Endothelial cell of umbilical vein (primary cell): ENCODE measurements at regions not wholly inside any gene's neighbourhood (a gene's known extent, or its start where the extent isn't known, plus 50 kb on each side); places are given as distances from the start of the nearest gene placed in this dataset.

Experiments
- BruUV-seq: library from RNA; stranded (reverse); fragments of 400-500 nt; replicated peaks from 2 replicates; lab custom pipeline; 2021; lab: Mats Ljungman, UMichigan
- CTCF ChIA-PET: fragments of 300-600, 350-600 bp; sonication (Branson Sonifier 250); formaldehyde crosslinking; loops from one replicate; lab custom pipeline; 2021; ENCODE audit warnings: antibody characterized with exemption, inconsistent platforms; lab: Charles Lee
- POLR2A ChIA-PET: fragments of 300-600, 350-600 bp; sonication (Branson Sonifier 250); formaldehyde crosslinking; loops from one replicate; lab custom pipeline; 2021; ENCODE audit warnings: antibody characterized with exemption, inconsistent platforms; lab: Charles Lee
- DNase-seq: peaks from one replicate; pipeline ENCODE4 v3.0.0-alpha.2; 2011; ENCODE audit warnings: low read depth, low spot score
- FAIRE-seq: peaks from 2 replicates; lab custom pipeline; 2011; peaks lifted over from hg19 to GRCh38; lab: Jason Lieb, UNC
- H2AFZ ChIP-seq: 2 replicates; pipeline ENCODE4 v1.6.0; 2012; ENCODE audit warnings: low read depth, low read length, control low read depth, inconsistent platforms
- H3K27ac ChIP-seq: 2 replicates; pipeline ENCODE4 v1.5.1; 2011; ENCODE audit warnings: low read depth, mild to moderate bottlenecking, control low read depth, low read length, moderate library complexity; ENCODE audit not compliant: insufficient read depth
- H3K27me3 ChIP-seq, 2 experiments: 2 replicates each; pipeline versions ENCODE4 v1.6.0 to v1.6.1; 2011; ENCODE audit warnings: low read length in 2 of 2, mixed read lengths in 1 of 2; ENCODE audit not compliant: control insufficient read depth in 2 of 2, insufficient read depth in 2 of 2
- H3K36me3 ChIP-seq, 2 experiments: 2 replicates in 1 of 2; 3 replicates in 1 of 2; pipeline ENCODE4 v1.5.1; 2011; ENCODE audit warnings: low read length in 2 of 2, mild to moderate bottlenecking in 1 of 2, moderate library complexity in 1 of 2; ENCODE audit not compliant: control insufficient read depth in 2 of 2, insufficient read depth in 2 of 2; ENCODE audit errors: extremely low read depth in 1 of 2
- H3K4me1 ChIP-seq: 3 replicates; pipeline ENCODE4 v1.5.1; 2011; ENCODE audit warnings: mild to moderate bottlenecking, low read length; ENCODE audit not compliant: control insufficient read depth, insufficient read depth; ENCODE audit errors: extremely low read depth
- H3K4me2 ChIP-seq: 2 replicates; pipeline ENCODE4 v1.6.1; 2011; ENCODE audit warnings: low read length, control low read depth, mixed read lengths; ENCODE audit not compliant: insufficient read depth
- H3K4me3 ChIP-seq, 3 experiments: fragments of 200-600 bp in 1 of 3; sonication (generic), shearing (Covaris generic) in 1 of 3; replicated peaks in 1 of 3; 2 replicates each; pipeline ENCODE4 v1.5.1; 2011 to 2016; ENCODE audit warnings: control low read depth in 3 of 3, low read length in 3 of 3, mild to moderate bottlenecking in 2 of 3, inconsistent platforms in 1 of 3, low read depth in 1 of 3, moderate library complexity in 1 of 3; ENCODE audit not compliant: insufficient read depth in 1 of 3
- H3K79me2 ChIP-seq: 2 replicates; pipeline ENCODE4 v1.6.0; 2012; ENCODE audit warnings: low read length, inconsistent platforms; ENCODE audit not compliant: control insufficient read depth, insufficient read depth
- H3K9ac ChIP-seq: replicated peaks from 2 replicates; pipeline ENCODE3; 2011; ENCODE audit warnings: low read length, control low read depth; ENCODE audit not compliant: insufficient read depth; ENCODE audit errors: extremely low read depth
- H3K9me1 ChIP-seq: replicated peaks from 3 replicates; pipeline ENCODE4 v1.6.0; 2011; ENCODE audit warnings: mild to moderate bottlenecking, low read length; ENCODE audit not compliant: control insufficient read depth, insufficient read depth; ENCODE audit errors: extremely low read depth
- H3K9me3 ChIP-seq: replicated peaks from 2 replicates; pipeline ENCODE4 v1.5.1; 2012; ENCODE audit warnings: low read length, inconsistent platforms; ENCODE audit not compliant: control insufficient read depth, insufficient read depth
- H4K20me1 ChIP-seq: replicated peaks from 2 replicates; pipeline ENCODE3; 2011; ENCODE audit warnings: mild to moderate bottlenecking, low read length; ENCODE audit not compliant: control insufficient read depth, insufficient read depth; ENCODE audit errors: extremely low read depth
- EZH2 ChIP-seq: IDR thresholded peaks from 2 replicates; pipeline ENCODE4 v1.6.1; 2012; ENCODE audit warnings: borderline replicate concordance, low read depth, mild to moderate bottlenecking, moderate library complexity, low read length, inconsistent platforms; ENCODE audit not compliant: severe bottlenecking
- FOS ChIP-seq: IDR thresholded peaks from 2 replicates; pipeline ENCODE4 v1.6.1; 2011; ENCODE audit warnings: mild to moderate bottlenecking, low read length, moderate library complexity, borderline replicate concordance; ENCODE audit not compliant: insufficient read depth
- GATA2 ChIP-seq: IDR thresholded peaks from 2 replicates; pipeline ENCODE4 v1.7.0; 2011; ENCODE audit warnings: low read depth, mild to moderate bottlenecking, moderate library complexity, mixed read lengths, low read length; ENCODE audit not compliant: insufficient read length, insufficient read depth
- JUN ChIP-seq: IDR thresholded peaks from 2 replicates; pipeline ENCODE4 v1.6.1; 2011; ENCODE audit warnings: borderline replicate concordance, low read depth; ENCODE audit not compliant: insufficient read length, insufficient read depth
- MYC ChIP-seq: IDR thresholded peaks from one replicate; pipeline ENCODE4 v1.6.1; 2011; ENCODE audit warnings: mild to moderate bottlenecking, low read depth, low read length
- POLR2A ChIP-seq: IDR thresholded peaks from 2 replicates; pipeline ENCODE4 v1.6.1; 2012; ENCODE audit warnings: low read depth, mild to moderate bottlenecking, control low read depth, low read length
- POLR2AphosphoS5 ChIP-seq: IDR thresholded peaks from 2 replicates; pipeline ENCODE4 v1.6.1; 2012; ENCODE audit warnings: low read depth, mild to moderate bottlenecking, control low read depth, low read length, moderate library complexity; ENCODE audit not compliant: insufficient read depth
- dilution Hi-C: fragments of 300-500 bp; cut with MboI; formaldehyde crosslinking; loops from one replicate; pipeline ENCODE4 v1.15.0; 2019; ENCODE audit warnings: low sequenced_read_pairs; ENCODE audit not compliant: extremely low pct_ligation_motif_present
- intact Hi-C: fragments of 100-400 bp; cut with micrococcal nuclease; formaldehyde crosslinking; loops from one replicate; pipeline ENCODE4 v1.10.0; 2022
- TF ChIP-seq, protein P1 (sequence below): IDR thresholded peaks from 2 replicates; pipeline ENCODE4 v1.6.1; 2011; ENCODE audit not compliant: insufficient read depth, insufficient read length
- TF ChIP-seq, protein P2 (sequence below), 2 donors: IDR thresholded peaks; 1 replicate in 1 of 2; 2 replicates in 1 of 2; pipeline ENCODE4 v1.5.1; 2011; ENCODE audit warnings: low read length in 2 of 2, mild to moderate bottlenecking in 2 of 2, moderate library complexity in 2 of 2, control low read depth in 1 of 2, inconsistent platforms in 1 of 2, low read depth in 1 of 2; ENCODE audit not compliant: insufficient read depth in 1 of 2; ENCODE audit errors: extremely low read depth in 1 of 2

GRCh38 chr15:93214106-93214505, 125.1 kb upstream of the RGMA start:
- no peaks in the 10 kb centered on the region for H3K4me1 ChIP-seq
- no peak for FAIRE-seq
- POLR2A ChIA-PET, result no interaction called here
- TF ChIP-seq JUN (no peak), POLR2A (no peak), GATA2 (no peak), EZH2 (no peak), MYC (no peak), FOS (no peak), POLR2AphosphoS5 (no peak)
- TF ChIP-seq, protein P1, sequence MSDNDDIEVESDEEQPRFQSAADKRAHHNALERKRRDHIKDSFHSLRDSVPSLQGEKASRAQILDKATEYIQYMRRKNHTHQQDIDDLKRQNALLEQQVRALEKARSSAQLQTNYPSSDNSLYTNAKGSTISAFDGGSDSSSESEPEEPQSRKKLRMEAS, result no peak
- TF ChIP-seq, protein P2, sequence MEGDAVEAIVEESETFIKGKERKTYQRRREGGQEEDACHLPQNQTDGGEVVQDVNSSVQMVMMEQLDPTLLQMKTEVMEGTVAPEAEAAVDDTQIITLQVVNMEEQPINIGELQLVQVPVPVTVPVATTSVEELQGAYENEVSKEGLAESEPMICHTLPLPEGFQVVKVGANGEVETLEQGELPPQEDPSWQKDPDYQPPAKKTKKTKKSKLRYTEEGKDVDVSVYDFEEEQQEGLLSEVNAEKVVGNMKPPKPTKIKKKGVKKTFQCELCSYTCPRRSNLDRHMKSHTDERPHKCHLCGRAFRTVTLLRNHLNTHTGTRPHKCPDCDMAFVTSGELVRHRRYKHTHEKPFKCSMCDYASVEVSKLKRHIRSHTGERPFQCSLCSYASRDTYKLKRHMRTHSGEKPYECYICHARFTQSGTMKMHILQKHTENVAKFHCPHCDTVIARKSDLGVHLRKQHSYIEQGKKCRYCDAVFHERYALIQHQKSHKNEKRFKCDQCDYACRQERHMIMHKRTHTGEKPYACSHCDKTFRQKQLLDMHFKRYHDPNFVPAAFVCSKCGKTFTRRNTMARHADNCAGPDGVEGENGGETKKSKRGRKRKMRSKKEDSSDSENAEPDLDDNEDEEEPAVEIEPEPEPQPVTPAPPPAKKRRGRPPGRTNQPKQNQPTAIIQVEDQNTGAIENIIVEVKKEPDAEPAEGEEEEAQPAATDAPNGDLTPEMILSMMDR (IDR thresholded peaks at IDR 0.05; ENCODE audit: extremely low read depth in 1 of 2, insufficient read depth in 1 of 2, low read depth in 1 of 2, low read length in 2 of 2), result no peak
- no peaks in the 10 kb centered on the region for H3K36me3 ChIP-seq
- DNase-seq, result no peak
- CTCF ChIA-PET, result no interaction called here
- H3K79me2 ChIP-seq, result no peaks in the 10 kb centered on the region
- no peaks in the 10 kb centered on the region for H4K20me1 ChIP-seq
- H3K27ac ChIP-seq, result no peak overlapping the region
- H3K4me2 ChIP-seq, result no peak overlapping the region
- no peak overlapping the region for H2AFZ ChIP-seq
- no TSS peak for BruUV-seq
- H3K4me3 ChIP-seq, result no peak overlapping the region
- intact Hi-C loops (no loop called here), dilution Hi-C loops (no loop called here)
- H3K9ac ChIP-seq, result no peak overlapping the region
- no peaks in the 10 kb centered on the region for H3K9me1 ChIP-seq
- H3K9me3 ChIP-seq, result no peaks in the 10 kb centered on the region
- no peaks in the 10 kb centered on the region for H3K27me3 ChIP-seq
